Upper lobe of right lung (tissue), 1 donor: ENCODE measurements at regions not wholly inside any gene's neighbourhood (a gene's known extent, or its start where the extent isn't known, plus 50 kb on each side); places are given as distances from the start of the nearest gene placed in this dataset.
A peak's percentile ranks its signal among the peaks of the same experiment; 100 is the strongest.
"Not testable (repeated sequence)": the region's sequence is repeated elsewhere in the genome, so short reads cannot be mapped to it uniquely, and the experiment has no call there.

Experiments used
- ATAC-seq: fragments of 200-7000 bp; cut with Tn5 transposase; one replicate; pipeline ENCODE4 v1.9.1; 2020; ENCODE audit warnings: mild to moderate bottlenecking, moderate library complexity
- DNase-seq: peaks from one replicate; pipeline ENCODE4 v3.0.0-alpha.2; 2020
- H3K27ac ChIP-seq: fragments of 200-600 bp; one replicate; pipeline ENCODE4 v1.8.0; 2022
- H3K27me3 ChIP-seq: fragments of 200-600 bp; one replicate; pipeline ENCODE4 v1.8.0; 2022; ENCODE audit warnings: mild to moderate bottlenecking
- H3K36me3 ChIP-seq: fragments of 200-600 bp; one replicate; pipeline ENCODE4 v1.8.0; 2022
- H3K4me1 ChIP-seq: fragments of 200-600 bp; one replicate; pipeline ENCODE4 v1.8.0; 2022
- H3K4me3 ChIP-seq: fragments of 200-600 bp; one replicate; pipeline ENCODE4 v1.8.0; 2022; ENCODE audit warnings: mild to moderate bottlenecking
- H3K9me3 ChIP-seq: fragments of 200-600 bp; one replicate; pipeline ENCODE4 v1.8.0; 2022
- intact Hi-C: fragments of 100-400 bp; cut with DNase I; formaldehyde crosslinking; loops from one replicate; pipeline ENCODE4 v1.11.0; 2022
- TF ChIP-seq, protein P1 (sequence below): fragments of 200-600 bp; IDR thresholded peaks from one replicate; pipeline ENCODE4 v1.8.0; 2022; ENCODE audit warnings: antibody characterized with exemption
- donor health status: DM: no; HTN: yes; CAD: no; lungs with severe emphysema.

DNA sequence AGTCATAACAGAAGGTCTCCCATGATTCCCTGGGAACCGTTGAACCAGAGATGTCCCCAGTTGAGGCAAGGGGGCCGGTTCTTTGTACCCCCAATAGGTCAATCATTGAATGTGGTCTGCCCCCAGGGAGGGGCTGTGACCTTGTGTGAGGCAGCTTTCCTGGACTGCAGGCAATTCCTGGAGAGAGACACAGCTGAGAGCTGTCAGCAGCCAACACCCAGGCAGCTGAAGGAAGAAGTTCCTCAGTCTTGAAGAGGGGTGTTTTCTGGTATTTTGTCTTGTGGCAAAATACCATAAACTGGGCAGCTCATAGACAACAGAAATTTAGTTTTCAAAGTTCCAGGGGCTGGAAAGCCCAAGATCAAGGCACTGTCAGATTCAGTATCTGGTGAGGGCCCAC, 185.7 kb upstream of the ATP6AP2 start:
- Histone ChIP-seq H3K9me3 (no peaks in the 10 kb centered on the region), H3K27ac (no peak overlapping the region), H3K4me3 (no peak overlapping the region), H3K4me1 (no peaks in the 10 kb centered on the region), H3K36me3 (no peaks in the 10 kb centered on the region), H3K27me3 (no peaks in the 10 kb centered on the region)
- TF ChIP-seq, protein P1, sequence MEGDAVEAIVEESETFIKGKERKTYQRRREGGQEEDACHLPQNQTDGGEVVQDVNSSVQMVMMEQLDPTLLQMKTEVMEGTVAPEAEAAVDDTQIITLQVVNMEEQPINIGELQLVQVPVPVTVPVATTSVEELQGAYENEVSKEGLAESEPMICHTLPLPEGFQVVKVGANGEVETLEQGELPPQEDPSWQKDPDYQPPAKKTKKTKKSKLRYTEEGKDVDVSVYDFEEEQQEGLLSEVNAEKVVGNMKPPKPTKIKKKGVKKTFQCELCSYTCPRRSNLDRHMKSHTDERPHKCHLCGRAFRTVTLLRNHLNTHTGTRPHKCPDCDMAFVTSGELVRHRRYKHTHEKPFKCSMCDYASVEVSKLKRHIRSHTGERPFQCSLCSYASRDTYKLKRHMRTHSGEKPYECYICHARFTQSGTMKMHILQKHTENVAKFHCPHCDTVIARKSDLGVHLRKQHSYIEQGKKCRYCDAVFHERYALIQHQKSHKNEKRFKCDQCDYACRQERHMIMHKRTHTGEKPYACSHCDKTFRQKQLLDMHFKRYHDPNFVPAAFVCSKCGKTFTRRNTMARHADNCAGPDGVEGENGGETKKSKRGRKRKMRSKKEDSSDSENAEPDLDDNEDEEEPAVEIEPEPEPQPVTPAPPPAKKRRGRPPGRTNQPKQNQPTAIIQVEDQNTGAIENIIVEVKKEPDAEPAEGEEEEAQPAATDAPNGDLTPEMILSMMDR = no peak
- ATAC-seq (no peak), DNase-seq (no peak)
- intact Hi-C loops = no loop called here

DNA sequence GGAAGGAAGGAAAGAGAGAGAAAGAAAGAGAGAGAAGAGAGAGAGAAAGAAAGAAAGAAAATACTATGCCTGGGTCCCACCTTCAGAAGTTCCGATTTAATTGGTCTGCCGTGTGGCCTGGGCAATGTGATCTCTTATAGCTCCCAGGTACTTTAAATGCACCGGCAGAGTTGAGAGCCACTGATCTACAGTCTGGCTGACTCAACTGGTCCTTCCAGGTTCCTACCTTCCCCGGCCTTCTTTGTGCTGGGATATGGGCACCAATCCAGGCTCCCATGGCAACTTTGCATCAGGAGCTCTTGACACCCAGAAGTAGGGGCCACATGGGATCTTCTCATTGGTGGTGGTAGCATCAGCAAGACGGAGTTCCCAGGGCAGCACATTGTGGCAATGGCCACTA, 186.5 kb upstream of the ATP6AP2 start:
- H3K4me1 ChIP-seq = no peaks in the 10 kb centered on the region
- ATAC-seq (no peak), DNase-seq (no peak)

DNA sequence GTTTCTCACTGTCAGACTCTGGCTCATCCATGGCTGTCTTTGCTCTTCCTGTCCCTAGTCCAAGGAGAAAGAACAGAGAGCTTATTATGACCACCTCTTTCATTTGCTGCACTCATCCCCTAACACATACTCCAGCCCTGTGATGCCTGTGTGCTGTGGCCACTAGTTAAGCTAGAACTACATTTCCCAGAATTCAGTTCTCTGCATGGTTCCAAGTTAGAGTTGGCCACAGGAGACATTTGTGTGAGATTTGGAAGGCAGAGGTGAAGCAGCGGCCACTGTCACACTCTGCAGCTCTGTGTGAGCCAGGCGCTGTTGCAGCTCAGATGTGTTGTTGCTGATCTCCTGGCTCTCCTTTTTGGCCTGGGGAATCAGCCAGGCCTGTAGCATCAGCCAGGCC, 188.2 kb upstream of the ATP6AP2 start:
- Histone ChIP-seq H3K9me3 (no peaks in the 10 kb centered on the region), H3K27me3 (no peaks in the 10 kb centered on the region), H3K27ac (no peak overlapping the region), H3K36me3 (no peaks in the 10 kb centered on the region), H3K4me3 (no peak overlapping the region), H3K4me1 (no peaks in the 10 kb centered on the region)
- TF ChIP-seq, protein P1 = no peak
- intact Hi-C loops = no loop called here
- DNase-seq (no peak), ATAC-seq (no peak)

More for the DNA sequence above, 186.5 kb upstream of the ATP6AP2 start:
- Histone ChIP-seq H3K27me3 (no peaks in the 10 kb centered on the region), H3K27ac (no peak overlapping the region), H3K36me3 (no peaks in the 10 kb centered on the region), H3K9me3 (no peaks in the 10 kb centered on the region), H3K4me3 (no peak overlapping the region)
- intact Hi-C loops = no loop called here
- TF ChIP-seq, protein P1 = no peak

DNA sequence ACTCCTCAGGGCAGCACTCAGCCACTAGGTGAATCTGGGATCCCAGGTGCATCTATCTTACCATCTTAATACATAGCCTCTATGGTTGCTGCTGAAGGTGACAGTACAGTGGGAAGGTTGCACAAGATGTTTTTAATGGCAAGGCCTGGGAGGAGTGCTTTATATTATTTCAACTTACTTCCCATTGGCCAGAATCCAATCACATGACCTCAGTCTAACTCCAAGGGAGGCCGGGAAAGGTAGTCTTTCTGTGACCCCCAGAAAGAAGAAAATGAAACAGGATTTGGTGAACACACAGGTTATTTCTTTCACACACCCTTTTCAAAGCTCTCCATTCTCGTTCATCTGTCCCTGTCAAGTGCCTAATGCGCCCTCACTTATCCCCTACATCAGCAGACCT, 189.1 kb upstream of the ATP6AP2 start:
- Histone ChIP-seq H3K36me3 (no peaks in the 10 kb centered on the region), H3K27me3 (no peaks in the 10 kb centered on the region), H3K4me1 (no peaks in the 10 kb centered on the region), H3K4me3 (no peak overlapping the region), H3K9me3 (no peaks in the 10 kb centered on the region), H3K27ac (no peak overlapping the region)
- intact Hi-C loops = no loop called here
- DNase-seq (no peak), ATAC-seq (peak; percentile 37)
- TF ChIP-seq, protein P1 = no peak

DNA sequence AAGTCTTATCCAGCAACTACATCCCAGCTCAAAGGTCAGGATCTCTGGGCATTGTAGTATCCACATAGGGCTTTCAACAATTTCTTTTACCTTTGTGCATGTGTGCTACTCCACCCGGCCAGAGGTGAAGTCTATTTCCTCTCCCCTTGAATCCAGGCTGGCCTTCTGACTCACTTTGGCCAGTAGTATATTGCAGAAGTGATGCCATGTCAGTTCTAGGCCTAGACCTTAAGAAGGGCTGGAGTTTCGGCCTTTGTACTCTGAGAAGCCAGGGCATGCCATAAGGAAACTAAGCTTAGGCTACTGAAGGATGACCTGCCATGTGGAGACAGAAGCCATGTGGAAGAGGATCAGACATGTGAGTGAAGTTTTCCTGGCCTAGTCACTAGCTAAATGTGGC, 191.2 kb upstream of the ATP6AP2 start:
- Histone ChIP-seq H3K27ac (no peak overlapping the region), H3K4me1 (no peaks in the 10 kb centered on the region), H3K27me3 (no peaks in the 10 kb centered on the region), H3K36me3 (no peaks in the 10 kb centered on the region), H3K4me3 (no peak overlapping the region), H3K9me3 (no peaks in the 10 kb centered on the region)
- ATAC-seq (no peak), DNase-seq (no peak)
- intact Hi-C loops = no loop called here
- TF ChIP-seq, protein P1 = no peak

DNA sequence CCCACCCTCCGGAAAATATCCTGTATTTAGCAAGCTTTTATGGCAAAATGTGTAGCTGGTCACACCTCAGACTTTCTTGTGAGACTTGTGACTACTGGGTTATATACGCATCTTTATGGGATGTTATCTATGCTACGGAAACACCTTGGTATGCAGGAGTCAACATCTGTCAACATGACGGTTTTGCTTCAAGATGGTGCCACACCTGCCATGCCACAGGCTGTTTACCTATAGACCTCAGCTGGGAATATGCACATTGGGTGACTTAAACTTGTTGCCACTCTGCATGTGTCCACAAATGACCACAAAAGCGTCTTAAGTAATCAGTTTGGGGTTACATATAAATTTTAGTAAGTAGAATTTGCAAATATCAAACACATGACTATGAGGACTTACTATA, 192.3 kb upstream of the ATP6AP2 start:
- intact Hi-C loops = no loop called here
- H3K27ac ChIP-seq = no peak overlapping the region
- H3K4me3 ChIP-seq = no peak overlapping the region
- DNase-seq (no peak), ATAC-seq (no peak)
- TF ChIP-seq, protein P1 = no peak
- H3K9me3 ChIP-seq = no peaks in the 10 kb centered on the region
- H3K4me1 ChIP-seq = no peaks in the 10 kb centered on the region
- H3K36me3 ChIP-seq = no peaks in the 10 kb centered on the region
- no peaks in the 10 kb centered on the region for H3K27me3 ChIP-seq

DNA sequence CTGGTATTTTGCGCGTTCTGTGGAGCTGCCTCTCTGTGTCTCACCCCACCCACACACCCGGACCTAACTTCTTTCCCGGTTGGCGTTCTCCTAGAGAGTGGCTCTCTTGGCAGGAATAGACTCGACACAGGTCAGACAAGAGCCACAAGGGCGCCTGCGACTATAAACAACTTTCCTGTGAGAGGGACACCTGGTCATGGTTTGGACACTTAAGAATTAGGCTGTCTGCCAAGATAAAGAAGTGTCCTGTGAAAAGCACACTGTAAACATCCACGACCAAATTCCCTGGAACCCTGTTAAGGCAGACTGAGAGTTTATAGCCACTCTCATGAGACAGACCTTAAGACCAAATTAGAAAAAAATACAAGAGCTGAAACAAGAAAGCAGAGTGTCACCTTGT, 192.9 kb upstream of the ATP6AP2 start:
- peak; percentile 81 for ATAC-seq
- H3K36me3 ChIP-seq, H3K27me3 ChIP-seq, H3K27ac ChIP-seq, H3K4me3 ChIP-seq, DNase-seq, H3K4me1 ChIP-seq, intact Hi-C loops, H3K9me3 ChIP-seq: not testable (repeated sequence)

DNA sequence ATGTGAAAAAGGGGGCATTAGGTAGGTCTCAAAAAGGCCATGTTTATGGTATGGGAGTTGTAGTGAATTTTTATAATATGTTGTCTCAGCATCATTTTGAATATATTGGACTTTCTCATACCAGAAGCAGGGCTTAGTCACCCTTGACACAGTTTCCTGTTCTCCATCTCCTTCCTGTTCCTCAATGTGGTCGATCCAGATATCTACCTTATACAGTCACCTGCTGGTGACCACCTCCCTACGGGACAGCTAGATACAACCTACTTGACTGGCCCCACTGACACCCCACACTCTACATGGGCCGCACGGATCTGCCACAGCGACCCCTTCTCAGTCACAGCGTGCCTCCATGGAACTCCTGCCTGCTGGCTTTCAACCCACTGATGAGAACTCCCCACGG, 193.5 kb upstream of the ATP6AP2 start:
- H3K27me3 ChIP-seq, H3K9me3 ChIP-seq, H3K27ac ChIP-seq, H3K36me3 ChIP-seq, DNase-seq, intact Hi-C loops, H3K4me3 ChIP-seq, H3K4me1 ChIP-seq: not testable (repeated sequence)
- peak; percentile 17 for ATAC-seq
